ENCODE measurements at regions not wholly inside any gene's neighbourhood (a gene's known extent, or its start where the extent isn't known, plus 50 kb on each side); places are given as distances from the start of the nearest gene placed in this dataset.

DNA sequence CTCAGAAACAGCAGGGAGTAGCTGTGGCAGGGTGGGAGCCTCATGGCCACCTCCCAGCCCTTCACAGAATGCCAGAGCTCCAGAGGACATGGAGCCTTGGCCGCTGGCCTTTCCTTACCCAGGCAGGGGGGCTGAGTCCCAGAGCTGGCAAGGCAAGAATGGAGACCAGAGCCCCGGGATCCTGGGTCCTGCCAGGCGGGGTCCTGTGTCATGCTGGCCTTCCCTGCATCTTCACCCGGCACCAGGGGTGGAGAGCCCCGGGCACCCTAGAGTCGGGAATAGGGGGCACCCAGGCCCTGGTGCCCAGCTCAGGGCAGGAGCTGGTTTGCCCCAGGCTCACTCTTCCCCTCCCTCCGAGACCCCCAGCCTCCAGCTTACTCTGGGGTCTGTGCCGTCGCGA is 519.9 kb downstream of the TBC1D22A start:
- Histone ChIP-seq H3K9me3 (no peaks in the 10 kb centered on the region), H3K4me3 (no peak overlapping the region), H3K36me3 (no peaks in the 10 kb centered on the region), H3K27me3 (no peaks in the 10 kb centered on the region), H3K4me1 (no peaks in the 10 kb centered on the region), H3K27ac (no peak overlapping the region)
- no peak for DNase-seq (ENCODE audit: low spot score)
- TF ChIP-seq, protein P1, sequence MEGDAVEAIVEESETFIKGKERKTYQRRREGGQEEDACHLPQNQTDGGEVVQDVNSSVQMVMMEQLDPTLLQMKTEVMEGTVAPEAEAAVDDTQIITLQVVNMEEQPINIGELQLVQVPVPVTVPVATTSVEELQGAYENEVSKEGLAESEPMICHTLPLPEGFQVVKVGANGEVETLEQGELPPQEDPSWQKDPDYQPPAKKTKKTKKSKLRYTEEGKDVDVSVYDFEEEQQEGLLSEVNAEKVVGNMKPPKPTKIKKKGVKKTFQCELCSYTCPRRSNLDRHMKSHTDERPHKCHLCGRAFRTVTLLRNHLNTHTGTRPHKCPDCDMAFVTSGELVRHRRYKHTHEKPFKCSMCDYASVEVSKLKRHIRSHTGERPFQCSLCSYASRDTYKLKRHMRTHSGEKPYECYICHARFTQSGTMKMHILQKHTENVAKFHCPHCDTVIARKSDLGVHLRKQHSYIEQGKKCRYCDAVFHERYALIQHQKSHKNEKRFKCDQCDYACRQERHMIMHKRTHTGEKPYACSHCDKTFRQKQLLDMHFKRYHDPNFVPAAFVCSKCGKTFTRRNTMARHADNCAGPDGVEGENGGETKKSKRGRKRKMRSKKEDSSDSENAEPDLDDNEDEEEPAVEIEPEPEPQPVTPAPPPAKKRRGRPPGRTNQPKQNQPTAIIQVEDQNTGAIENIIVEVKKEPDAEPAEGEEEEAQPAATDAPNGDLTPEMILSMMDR (IDR thresholded peaks at IDR 0.05): no peak

DNA sequence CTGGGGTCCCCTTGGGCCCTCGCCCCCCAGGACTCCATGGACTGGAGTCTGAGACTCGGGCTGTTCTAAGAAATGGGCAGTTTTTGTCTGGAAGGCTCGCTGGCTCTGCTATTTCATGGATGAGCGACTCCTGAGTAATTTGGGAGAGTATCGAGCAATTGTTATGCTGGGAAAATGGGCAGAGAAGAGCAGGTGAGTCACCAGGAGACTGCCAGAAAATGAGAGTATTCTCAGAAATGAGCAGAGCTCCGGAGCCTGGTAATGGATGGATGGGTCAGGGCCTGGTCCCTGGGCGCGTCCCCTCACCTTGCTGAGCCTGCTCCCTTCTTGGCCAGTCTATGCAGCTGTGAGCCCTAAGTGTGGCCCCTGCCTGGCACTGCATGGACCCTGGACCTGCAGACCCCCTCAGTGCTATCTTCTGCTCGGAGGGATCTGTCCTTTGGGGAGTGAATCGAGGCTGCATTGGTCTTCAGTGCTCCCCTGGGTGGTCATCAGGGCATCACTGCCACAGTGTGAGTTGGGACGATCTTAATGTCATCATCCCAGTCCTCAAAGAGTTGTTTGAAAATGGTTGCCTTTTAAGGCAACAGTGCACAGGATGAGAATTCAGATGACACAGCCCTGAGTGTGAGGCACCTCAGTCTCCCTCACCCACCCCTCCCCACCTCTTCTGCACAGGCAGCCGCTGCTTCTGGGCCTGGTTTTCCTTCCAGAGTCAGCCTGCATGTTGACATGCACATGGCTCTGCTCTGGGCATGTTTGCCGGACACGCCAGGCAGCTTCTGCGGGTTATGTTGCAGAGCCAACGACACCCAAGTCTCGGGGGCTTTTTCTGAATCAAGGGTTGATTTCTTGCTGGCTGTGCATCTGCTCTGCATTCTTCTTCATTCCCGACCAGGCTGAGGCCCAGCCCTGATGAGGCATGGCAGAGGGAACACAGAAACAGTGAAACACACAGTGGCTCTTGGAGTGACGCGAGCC is 519.0 kb downstream of the TBC1D22A start:
- TF ChIP-seq, protein P1 (IDR thresholded peaks at IDR 0.05): no peak
- no peaks in the 10 kb centered on the region for H3K27me3 ChIP-seq

DNA sequence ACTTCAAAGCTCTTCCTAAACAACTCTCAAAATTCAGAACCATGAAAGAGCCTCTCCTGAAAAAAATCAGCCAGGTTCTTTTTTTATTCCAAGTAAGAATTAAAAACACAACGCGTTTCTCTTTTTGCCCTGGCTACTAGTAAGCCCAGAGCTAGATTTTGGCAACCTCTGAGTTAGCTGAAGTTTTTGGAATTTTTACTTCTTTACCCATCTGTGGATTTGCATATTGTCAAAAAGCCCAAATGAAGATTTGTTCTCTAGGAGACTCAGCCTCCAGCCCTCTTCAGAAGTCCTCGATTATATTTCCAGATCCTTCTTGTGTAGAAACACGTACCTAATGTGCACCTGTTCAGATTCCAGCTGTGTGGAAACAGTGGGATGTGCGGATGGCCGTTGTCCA is 517.9 kb downstream of the TBC1D22A start:
- TF ChIP-seq, protein P1 (IDR thresholded peaks at IDR 0.05): no peak
- Histone ChIP-seq H3K4me3 (no peak overlapping the region), H3K27me3 (no peaks in the 10 kb centered on the region)

More for the DNA sequence above, 519.0 kb downstream of the TBC1D22A start:
- Histone ChIP-seq H3K4me1 (no peaks in the 10 kb centered on the region), H3K27ac (no peak overlapping the region), H3K4me3 (no peak overlapping the region), H3K9me3 (no peaks in the 10 kb centered on the region), H3K36me3 (no peaks in the 10 kb centered on the region)
- DNase-seq (ENCODE audit: low spot score): no peak

DNA sequence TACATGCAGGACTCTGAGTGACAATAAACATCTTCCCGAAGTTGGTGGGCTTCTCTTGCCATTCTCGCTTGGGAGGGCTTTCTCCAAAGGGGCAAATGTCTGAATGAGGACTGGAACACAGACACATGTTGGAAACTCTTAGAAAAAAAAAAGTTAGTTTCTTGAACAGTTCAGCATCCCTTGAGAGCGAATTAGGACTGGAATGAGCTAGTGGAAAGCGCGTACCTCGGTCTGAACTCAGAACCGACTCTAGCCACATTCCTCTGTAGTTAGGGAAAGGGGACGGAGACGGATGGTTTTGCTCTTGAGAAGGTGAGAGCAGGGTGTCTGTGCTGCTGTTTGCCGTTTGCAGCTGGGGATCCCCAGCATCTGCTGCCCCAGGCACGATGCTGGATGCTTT is 517.3 kb downstream of the TBC1D22A start:
- TF ChIP-seq, protein P1 (IDR thresholded peaks at IDR 0.05): no peak
- Histone ChIP-seq H3K4me1 (no peaks in the 10 kb centered on the region), H3K4me3 (no peak overlapping the region), H3K27ac (no peak overlapping the region), H3K27me3 (no peaks in the 10 kb centered on the region), H3K36me3 (no peaks in the 10 kb centered on the region), H3K9me3 (no peaks in the 10 kb centered on the region)
- DNase-seq (ENCODE audit: low spot score): no peak

More for the DNA sequence above, 517.9 kb downstream of the TBC1D22A start:
- no peaks in the 10 kb centered on the region for H3K36me3 ChIP-seq
- no peak for DNase-seq (ENCODE audit: low spot score)
- H3K27ac ChIP-seq: no peak overlapping the region
- H3K9me3 ChIP-seq: no peaks in the 10 kb centered on the region
- no peaks in the 10 kb centered on the region for H3K4me1 ChIP-seq

DNA sequence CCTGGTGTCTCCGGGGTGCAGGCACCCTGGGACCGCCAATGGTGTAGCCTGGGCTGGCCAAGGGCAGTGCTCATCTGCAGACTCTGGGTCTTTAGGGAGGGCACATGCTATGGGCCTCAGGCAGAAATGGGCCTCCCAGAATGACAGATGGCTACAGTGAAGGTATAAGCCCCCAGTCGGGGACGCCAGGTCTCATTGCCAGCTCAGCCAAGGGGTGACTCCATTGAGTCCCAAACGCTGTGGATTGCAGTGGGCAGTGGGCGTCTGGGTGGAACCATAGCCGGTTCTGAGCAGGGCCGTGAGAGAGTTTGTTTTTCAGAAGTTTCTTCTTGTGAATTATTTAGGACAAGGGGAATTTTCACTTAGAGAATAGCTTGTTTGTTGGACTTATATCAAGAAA is 516.9 kb downstream of the TBC1D22A start:
- TF ChIP-seq, protein P1 (IDR thresholded peaks at IDR 0.05): no peak
- no peak for DNase-seq (ENCODE audit: low spot score)
- H3K27me3 ChIP-seq: no peaks in the 10 kb centered on the region

More for the DNA sequence above, 516.9 kb downstream of the TBC1D22A start:
- Histone ChIP-seq H3K4me3 (no peak overlapping the region), H3K4me1 (no peaks in the 10 kb centered on the region), H3K27ac (no peak overlapping the region), H3K9me3 (no peaks in the 10 kb centered on the region), H3K36me3 (no peaks in the 10 kb centered on the region)

All from right atrium auricular region (tissue), 2 donors.